ENCODE measurements at regions not wholly inside any gene's neighbourhood (a gene's known extent, or its start where the extent isn't known, plus 50 kb on each side); places are given as distances from the start of the nearest gene placed in this dataset.

DNA sequence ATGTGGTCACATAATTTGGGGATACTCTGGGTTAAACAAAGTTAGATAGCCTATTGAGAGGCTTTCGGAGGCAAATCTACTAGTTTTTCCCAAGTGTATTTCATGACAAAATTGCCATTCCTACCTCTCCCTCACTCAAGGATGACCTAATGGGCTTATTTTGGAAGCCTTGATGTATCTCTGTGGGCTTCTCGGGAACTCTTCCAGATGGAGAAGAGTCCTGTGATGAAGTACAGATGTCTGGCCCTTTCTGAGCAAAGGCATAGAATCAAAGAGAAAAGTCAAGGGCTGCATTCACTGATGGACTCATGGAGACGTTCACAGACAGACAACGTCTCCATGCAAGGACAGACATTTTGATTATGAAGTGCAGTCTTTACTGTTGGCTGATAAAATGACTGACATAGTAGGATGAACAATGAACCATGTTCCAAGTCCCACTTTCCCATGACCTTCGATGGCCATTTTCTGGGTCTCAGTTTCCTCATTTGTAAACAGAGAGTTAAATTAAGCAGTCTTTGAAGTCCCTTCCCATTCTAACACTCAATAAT lies 347.2 kb upstream of the CD180 start (continued):
- TF ChIP-seq SKIL (IDR thresholded peaks at IDR 0.05; ENCODE audit: low read depth, poor library complexity, severe bottlenecking): no peak
- no peak for TF ChIP-seq TCF7 (IDR thresholded peaks at IDR 0.05; ENCODE audit: borderline replicate concordance)
- TF ChIP-seq GABPA (IDR thresholded peaks at IDR 0.05; ENCODE audit: low read depth): no peak
- TF ChIP-seq IRF4 (IDR thresholded peaks at IDR 0.05; ENCODE audit: low read depth, low read length): no peak
- TF ChIP-seq, protein P1, sequence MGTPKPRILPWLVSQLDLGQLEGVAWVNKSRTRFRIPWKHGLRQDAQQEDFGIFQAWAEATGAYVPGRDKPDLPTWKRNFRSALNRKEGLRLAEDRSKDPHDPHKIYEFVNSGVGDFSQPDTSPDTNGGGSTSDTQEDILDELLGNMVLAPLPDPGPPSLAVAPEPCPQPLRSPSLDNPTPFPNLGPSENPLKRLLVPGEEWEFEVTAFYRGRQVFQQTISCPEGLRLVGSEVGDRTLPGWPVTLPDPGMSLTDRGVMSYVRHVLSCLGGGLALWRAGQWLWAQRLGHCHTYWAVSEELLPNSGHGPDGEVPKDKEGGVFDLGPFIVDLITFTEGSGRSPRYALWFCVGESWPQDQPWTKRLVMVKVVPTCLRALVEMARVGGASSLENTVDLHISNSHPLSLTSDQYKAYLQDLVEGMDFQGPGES (IDR thresholded peaks at IDR 0.05): no peak
- TF ChIP-seq HDGF (IDR thresholded peaks at IDR 0.05): no peak
- no peak for TF ChIP-seq TCF3 (IDR thresholded peaks at IDR 0.05; ENCODE audit: borderline replicate concordance, insufficient read depth, low read depth, low read length)
- no peak for TF ChIP-seq CBFB (IDR thresholded peaks at IDR 0.05; ENCODE audit: low read depth)
- TF ChIP-seq ETV6 (conservative IDR thresholded peaks at IDR 0.05 in 1 of 2, IDR thresholded peaks at IDR 0.05 in 1 of 2; ENCODE audit: borderline replicate concordance in 1 of 2, low read depth in 1 of 2): no peak
- no peak for TF ChIP-seq RELA (IDR thresholded peaks at IDR 0.05; ENCODE audit: borderline replicate concordance, partially characterized antibody)

GRCh38 chr5:67542479-67542878 lies 345.9 kb upstream of the CD180 start:
- CTCF ChIA-PET: no interaction called here

More at GRCh38 chr5:67542479-67542878, 345.9 kb upstream of the CD180 start:
- H2AFZ ChIP-seq (ENCODE audit: control insufficient read depth, low read depth, low read length): no peak overlapping the region
- H3K4me1 ChIP-seq (ENCODE audit: control insufficient read depth, insufficient read depth, low read length): no peaks in the 10 kb centered on the region
- no peak overlapping the region for H3K27ac ChIP-seq (ENCODE audit: control insufficient read depth, insufficient read depth)
- no peak overlapping the region for H3K4me3 ChIP-seq
- H3K9me3 ChIP-seq (replicated peaks; ENCODE audit: control insufficient read depth, insufficient read depth, low read length): no peaks in the 10 kb centered on the region; the same call in 2 of the 3 replicates
- no peak overlapping the region for H3K9ac ChIP-seq (ENCODE audit: control insufficient read depth, insufficient read depth, low read length)
- no peaks in the 10 kb centered on the region for H3K36me3 ChIP-seq (ENCODE audit: control insufficient read depth in 2 of 2, insufficient read depth in 2 of 2, low read length in 1 of 2)
- H3K27me3 ChIP-seq (replicated peaks in 1 of 2; ENCODE audit: control insufficient read depth in 2 of 2, insufficient read depth in 2 of 2, low read length in 1 of 2): no peaks in the 10 kb centered on the region
- DNase-seq (ENCODE audit: low read depth, low spot score) (no peak), FAIRE-seq (no peak), ATAC-seq (no peak)
- TF ChIP-seq RAD21 (IDR thresholded peaks at IDR 0.05; ENCODE audit: insufficient read depth, low read depth, low read length) (no peak), ZNF622 (IDR thresholded peaks at IDR 0.05) (no peak)
- WGBS (ENCODE audit: insufficient coverage, insufficient replicate concordance, low lambda C conversion rate, missing lambda C conversion rate): 0% methylated on average over 3 of the region's 3 CpGs
- in situ Hi-C loops (cut with MboI) (no loop called here), intact Hi-C loops (cut with micrococcal nuclease; ENCODE audit: unreplicated experiment) (no loop called here)
- ChIA-PET SMC1A (ENCODE audit: uncharacterized antibody, unreplicated experiment) (interaction anchor here (0.9 kb wide), 1 partner anchor 169 kb away, joined by 3 read pairs; no protein-coding TSS in a partner anchor), RAD21 (ENCODE audit: unreplicated experiment) (no interaction called here), POLR2A (no interaction called here)
- H3K79me2 ChIP-seq (ENCODE audit: control insufficient read depth, insufficient read depth, low read length): no peaks in the 10 kb centered on the region
- BruUV-seq (replicated peaks): no TSS peak
- no peaks in the 10 kb centered on the region for H4K20me1 ChIP-seq (ENCODE audit: control insufficient read depth, insufficient read depth)
- H3K4me2 ChIP-seq (ENCODE audit: control insufficient read depth, insufficient read depth): no peak overlapping the region
